ENCODE measurements at regions not wholly inside any gene's neighbourhood (a gene's known extent, or its start where the extent isn't known, plus 50 kb on each side); places are given as distances from the start of the nearest gene placed in this dataset.

DNA sequence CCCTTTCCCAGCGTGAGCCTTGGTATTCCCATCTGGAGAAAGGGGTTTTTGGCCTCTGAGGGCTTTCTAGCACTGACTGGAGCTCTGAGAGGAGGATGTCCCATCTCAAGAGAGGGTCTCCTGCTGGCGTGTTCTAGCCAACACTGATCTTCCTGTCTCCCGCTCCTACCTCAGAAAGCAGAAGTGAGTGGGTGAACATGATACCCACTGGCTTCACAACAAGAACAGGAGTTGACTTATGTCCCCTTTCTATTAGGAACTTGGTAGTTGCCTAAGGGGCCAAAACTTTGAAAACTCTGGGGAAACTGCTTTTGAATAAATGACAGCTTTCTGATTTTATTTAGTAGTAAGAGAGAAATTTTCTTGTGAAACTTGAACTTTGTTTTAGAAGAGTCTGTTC, 113.1 kb upstream of the ADCY1 start:
- Histone ChIP-seq H3K9me3 (no peaks in the 10 kb centered on the region), H3K4me3 (no peak overlapping the region), H3K27me3 (no peaks in the 10 kb centered on the region), H3K36me3 (no peaks in the 10 kb centered on the region), H3K4me1 (no peaks in the 10 kb centered on the region), H3K27ac (no peak overlapping the region)
- TF ChIP-seq POLR2A (IDR thresholded peaks at IDR 0.05) (no peak), CTCF (IDR thresholded peaks at IDR 0.05) (no peak)
- WGBS: 95% methylated on average over 3 of the region's 3 CpGs
- DNase-seq (ENCODE audit: low spot score in 2 of 2): no peak

DNA sequence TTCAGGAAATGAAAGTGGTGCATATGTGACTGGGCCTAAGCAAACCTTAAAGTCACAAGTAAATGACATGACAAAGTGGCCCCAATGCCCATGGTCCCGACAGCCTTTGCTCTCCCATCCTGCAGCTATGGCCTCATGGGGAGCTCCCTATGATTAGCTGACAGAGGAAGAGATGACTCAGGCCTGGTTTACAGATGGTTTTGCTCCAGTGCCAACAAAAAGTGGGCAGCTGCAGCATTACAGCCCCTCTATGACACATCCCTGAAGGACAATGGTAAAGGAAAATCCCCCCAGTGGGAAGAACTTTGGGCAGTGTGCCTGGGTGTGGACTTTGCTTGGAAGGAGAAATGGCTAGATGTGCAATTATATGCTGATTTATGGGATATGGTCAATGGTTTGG, 105.1 kb upstream of the ADCY1 start:
- Histone ChIP-seq H3K27ac (no peak overlapping the region), H3K4me1 (no peaks in the 10 kb centered on the region), H3K9me3 (no peaks in the 10 kb centered on the region), H3K36me3 (no peaks in the 10 kb centered on the region), H3K4me3 (no peak overlapping the region), H3K27me3 (no peaks in the 10 kb centered on the region)
- no peak for TF ChIP-seq CTCF (IDR thresholded peaks at IDR 0.05)
- TF ChIP-seq POLR2AphosphoS5 (IDR thresholded peaks at IDR 0.05): no peak
- TF ChIP-seq POLR2A (IDR thresholded peaks at IDR 0.05): no peak
- no peak for TF ChIP-seq EP300 (IDR thresholded peaks at IDR 0.05)
- WGBS: 67% methylated on average over 1 of the region's 1 CpG
- no peak for DNase-seq (ENCODE audit: low spot score in 2 of 2)

- Histone ChIP-seq H3K4me3 (no peak overlapping the region), H3K36me3 (no peaks in the 10 kb centered on the region), H3K27ac (no peak overlapping the region), H3K9me3 (no peaks in the 10 kb centered on the region), H3K4me1 (no peaks in the 10 kb centered on the region), H3K27me3 (no peaks in the 10 kb centered on the region)
- TF ChIP-seq POLR2AphosphoS5 (IDR thresholded peaks at IDR 0.05) (no peak), POLR2A (IDR thresholded peaks at IDR 0.05) (no peak), EP300 (IDR thresholded peaks at IDR 0.05) (no peak), CTCF (IDR thresholded peaks at IDR 0.05) (no peak)
- 84% methylated on average over 3 of the region's 3 CpGs for WGBS
- no peak for DNase-seq (ENCODE audit: low spot score in 2 of 2)
Measured at GRCh38 chr7:45470031-45470430, 104.1 kb upstream of the ADCY1 start.

- Histone ChIP-seq H3K36me3 (no peaks in the 10 kb centered on the region), H3K9me3 (no peaks in the 10 kb centered on the region), H3K4me1 (no peaks in the 10 kb centered on the region), H3K4me3 (no peak overlapping the region), H3K27ac (no peak overlapping the region), H3K27me3 (no peaks in the 10 kb centered on the region)
- no peak for DNase-seq (ENCODE audit: low spot score in 2 of 2)
- WGBS: 79% methylated on average over 3 of the region's 3 CpGs
- no peak for TF ChIP-seq POLR2A (IDR thresholded peaks at IDR 0.05)
- TF ChIP-seq CTCF (IDR thresholded peaks at IDR 0.05): no peak
- no peak for TF ChIP-seq POLR2AphosphoS5 (IDR thresholded peaks at IDR 0.05)
- TF ChIP-seq EP300 (IDR thresholded peaks at IDR 0.05): no peak
Measured at GRCh38 chr7:45479781-45480180, 94.4 kb upstream of the ADCY1 start.

GRCh38 chr7:45482451-45482850, 91.7 kb upstream of the ADCY1 start:
- H3K27ac ChIP-seq: no peak overlapping the region
- H3K4me3 ChIP-seq: no peak overlapping the region
- no peaks in the 10 kb centered on the region for H3K4me1 ChIP-seq
- 77% methylated on average over 3 of the region's 3 CpGs for WGBS
- H3K36me3 ChIP-seq: no peaks in the 10 kb centered on the region
- no peak for DNase-seq (ENCODE audit: low spot score in 2 of 2)
- TF ChIP-seq POLR2AphosphoS5 (IDR thresholded peaks at IDR 0.05) (no peak), CTCF (IDR thresholded peaks at IDR 0.05) (no peak), POLR2A (IDR thresholded peaks at IDR 0.05) (no peak), EP300 (IDR thresholded peaks at IDR 0.05) (no peak)
- no peaks in the 10 kb centered on the region for H3K27me3 ChIP-seq
- no peaks in the 10 kb centered on the region for H3K9me3 ChIP-seq

Data from suprapubic skin (tissue), 4 donors.